ENCODE measurements at regions not wholly inside any gene's neighbourhood (a gene's known extent, or its start where the extent isn't known, plus 50 kb on each side); places are given as distances from the start of the nearest gene placed in this dataset.

- Histone ChIP-seq H3K4ac (ENCODE audit: low read depth, low read length) (no peak overlapping the region), H2BK15ac (ENCODE audit: low read depth, low read length) (no peak overlapping the region), H3K18ac (ENCODE audit: low read depth, low read length) (no peak overlapping the region), H2BK20ac (ENCODE audit: low read depth, low read length) (no peak overlapping the region), H4K91ac (ENCODE audit: insufficient read depth, low read depth, low read length) (no peak overlapping the region), H2AFZ (replicated peaks; ENCODE audit: low read length, poor library complexity) (no peak overlapping the region), H4K5ac (ENCODE audit: low read depth, low read length) (no peak overlapping the region), H3K56ac (ENCODE audit: extremely low read depth, insufficient read depth, low read length) (no peak overlapping the region), H3K27ac (ENCODE audit: insufficient read depth, low read length) (no peak overlapping the region), H3K14ac (replicated peaks; ENCODE audit: low read depth, low read length) (no peak overlapping the region), H2AK9ac (replicated peaks; ENCODE audit: low read depth, low read length, poor library complexity) (no peak overlapping the region), H4K20me1 (ENCODE audit: insufficient read depth, low read length) (no peaks in the 10 kb centered on the region), H3K36me3 (ENCODE audit: control insufficient read depth, insufficient read depth, low read length) (no peaks in the 10 kb centered on the region), H3K27me3 (ENCODE audit: control insufficient read depth, insufficient read depth, low read length) (no peaks in the 10 kb centered on the region), H2BK120ac (ENCODE audit: low read depth, low read length) (no peak overlapping the region), H2AK5ac (ENCODE audit: low read depth, low read length) (no peak overlapping the region), H3K9me1 (ENCODE audit: insufficient read depth, low read length) (no peaks in the 10 kb centered on the region), H3K23ac (ENCODE audit: low read depth, low read length) (no peak overlapping the region), H3K4me2 (ENCODE audit: low read depth, low read length) (no peak overlapping the region), H3K79me1 (ENCODE audit: low read depth in 1 of 2, low read length in 2 of 2) (no peaks in the 10 kb centered on the region), H2BK5ac (ENCODE audit: low read depth, low read length, poor library complexity, severe bottlenecking) (no peak overlapping the region), H4K8ac (ENCODE audit: low read depth in 2 of 2, low read length in 2 of 2) (no peak overlapping the region), H3K9ac (ENCODE audit: low read depth, low read length) (no peak overlapping the region), H3K4me1 (ENCODE audit: control insufficient read depth, insufficient read depth, low read length) (no peaks in the 10 kb centered on the region), H3K4me3 (ENCODE audit: insufficient read depth, low read depth, low read length) (no peak overlapping the region), H3K9me3 (ENCODE audit: control insufficient read depth, insufficient read depth, low read length) (no peaks in the 10 kb centered on the region)
- DNase-seq: no peak
- no peak for ATAC-seq (ENCODE audit: low read depth)
- intact Hi-C loops (cut with micrococcal nuclease): no loop called here
- CTCF ChIA-PET: no interaction called here
- in situ Hi-C loops (cut with MboI; ENCODE audit: low sequenced_read_pairs): no loop called here
- BruUV-seq (replicated peaks): no TSS peak
- dilution Hi-C loops (cut with HindIII; ENCODE audit: low sequenced_read_pairs, unreplicated experiment): no loop called here
- 92% methylated on average over 2 of the region's 3 CpGs; no CpG with 5 or more reads in 1 of the 2 experiments for WGBS, 2 experiments (ENCODE audit: extremely low coverage in 2 of 2, insufficient read length in 1 of 2)
- TF ChIP-seq NFE2L2 (IDR thresholded peaks at IDR 0.05; ENCODE audit: low read depth, low read length) (no peak), FOS (IDR thresholded peaks at IDR 0.05; ENCODE audit: low read depth, low read length) (no peak), RCOR1 (IDR thresholded peaks at IDR 0.05; ENCODE audit: insufficient replicate concordance, low read length) (no peak), MAFK (IDR thresholded peaks at IDR 0.05; ENCODE audit: low read depth, low read length) (no peak), MXI1 (IDR thresholded peaks at IDR 0.05; ENCODE audit: borderline replicate concordance, low read depth, low read length) (no peak), ELK1 (IDR thresholded peaks at IDR 0.05; ENCODE audit: borderline replicate concordance, low read depth, low read length) (no peak), POLR2A (IDR thresholded peaks at IDR 0.05; ENCODE audit: low read depth, low read length) (no peak), MAZ (IDR thresholded peaks at IDR 0.05; ENCODE audit: borderline replicate concordance, low read depth, low read length) (no peak), BHLHE40 (IDR thresholded peaks at IDR 0.05; ENCODE audit: low read depth, low read length) (no peak), CHD1 (IDR thresholded peaks at IDR 0.05; ENCODE audit: low read depth, low read length) (no peak), RAD21 (IDR thresholded peaks at IDR 0.05; ENCODE audit: low read length) (no peak), RFX5 (IDR thresholded peaks at IDR 0.05; ENCODE audit: low read depth, low read length) (no peak), USF2 (IDR thresholded peaks at IDR 0.05; ENCODE audit: low read depth, low read length) (no peak)
- POLR2A ChIA-PET (ENCODE audit: unreplicated experiment): no interaction called here
Measured at GRCh38 chr5:89004379-89004778, 121.4 kb upstream of the MEF2C start.
